ENCODE measurements at regions not wholly inside any gene's neighbourhood (a gene's known extent, or its start where the extent isn't known, plus 50 kb on each side); places are given as distances from the start of the nearest gene placed in this dataset.

DNA sequence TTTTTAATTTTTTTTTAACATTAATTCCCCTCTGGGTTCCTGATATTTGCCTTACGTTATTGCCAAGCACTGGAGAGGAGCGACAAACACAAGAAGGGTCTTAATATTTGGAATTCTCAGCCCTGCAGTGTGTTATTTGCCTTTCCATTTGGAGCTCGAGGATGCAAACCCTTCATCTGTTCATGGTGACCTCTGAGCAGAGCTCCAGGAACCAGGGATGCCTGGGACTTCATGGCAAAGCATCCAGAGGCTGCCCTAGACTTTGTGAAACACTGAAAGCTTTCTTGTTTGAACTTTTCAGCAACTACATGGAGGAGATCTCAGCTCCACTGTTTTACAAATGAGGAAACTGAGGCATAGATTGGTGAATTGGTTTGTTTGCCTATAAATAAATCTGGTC lies 254.2 kb downstream of the CBLN1 start:
- TF ChIP-seq, protein P1, sequence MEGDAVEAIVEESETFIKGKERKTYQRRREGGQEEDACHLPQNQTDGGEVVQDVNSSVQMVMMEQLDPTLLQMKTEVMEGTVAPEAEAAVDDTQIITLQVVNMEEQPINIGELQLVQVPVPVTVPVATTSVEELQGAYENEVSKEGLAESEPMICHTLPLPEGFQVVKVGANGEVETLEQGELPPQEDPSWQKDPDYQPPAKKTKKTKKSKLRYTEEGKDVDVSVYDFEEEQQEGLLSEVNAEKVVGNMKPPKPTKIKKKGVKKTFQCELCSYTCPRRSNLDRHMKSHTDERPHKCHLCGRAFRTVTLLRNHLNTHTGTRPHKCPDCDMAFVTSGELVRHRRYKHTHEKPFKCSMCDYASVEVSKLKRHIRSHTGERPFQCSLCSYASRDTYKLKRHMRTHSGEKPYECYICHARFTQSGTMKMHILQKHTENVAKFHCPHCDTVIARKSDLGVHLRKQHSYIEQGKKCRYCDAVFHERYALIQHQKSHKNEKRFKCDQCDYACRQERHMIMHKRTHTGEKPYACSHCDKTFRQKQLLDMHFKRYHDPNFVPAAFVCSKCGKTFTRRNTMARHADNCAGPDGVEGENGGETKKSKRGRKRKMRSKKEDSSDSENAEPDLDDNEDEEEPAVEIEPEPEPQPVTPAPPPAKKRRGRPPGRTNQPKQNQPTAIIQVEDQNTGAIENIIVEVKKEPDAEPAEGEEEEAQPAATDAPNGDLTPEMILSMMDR (conservative IDR thresholded peaks at IDR 0.05 in 1 of 2, IDR thresholded peaks at IDR 0.05 in 1 of 2; ENCODE audit: low read depth in 1 of 2, low read length in 2 of 2) = no peak
- TF ChIP-seq EZH2 (IDR thresholded peaks at IDR 0.05; ENCODE audit: low read length, missing control alignments) = no peak

All from fibroblast of lung (primary cell).